DMS 273 treated with DMSO at 0.1 percent for 48 hours (cell line): ENCODE measurements at regions not wholly inside any gene's neighbourhood (a gene's known extent, or its start where the extent isn't known, plus 50 kb on each side); places are given as distances from the start of the nearest gene placed in this dataset.

ENCODE experiments used
- DNase-seq: peaks from one replicate; lab custom pipeline; 2025; lab: John Stamatoyannopoulos, UW

DNA sequence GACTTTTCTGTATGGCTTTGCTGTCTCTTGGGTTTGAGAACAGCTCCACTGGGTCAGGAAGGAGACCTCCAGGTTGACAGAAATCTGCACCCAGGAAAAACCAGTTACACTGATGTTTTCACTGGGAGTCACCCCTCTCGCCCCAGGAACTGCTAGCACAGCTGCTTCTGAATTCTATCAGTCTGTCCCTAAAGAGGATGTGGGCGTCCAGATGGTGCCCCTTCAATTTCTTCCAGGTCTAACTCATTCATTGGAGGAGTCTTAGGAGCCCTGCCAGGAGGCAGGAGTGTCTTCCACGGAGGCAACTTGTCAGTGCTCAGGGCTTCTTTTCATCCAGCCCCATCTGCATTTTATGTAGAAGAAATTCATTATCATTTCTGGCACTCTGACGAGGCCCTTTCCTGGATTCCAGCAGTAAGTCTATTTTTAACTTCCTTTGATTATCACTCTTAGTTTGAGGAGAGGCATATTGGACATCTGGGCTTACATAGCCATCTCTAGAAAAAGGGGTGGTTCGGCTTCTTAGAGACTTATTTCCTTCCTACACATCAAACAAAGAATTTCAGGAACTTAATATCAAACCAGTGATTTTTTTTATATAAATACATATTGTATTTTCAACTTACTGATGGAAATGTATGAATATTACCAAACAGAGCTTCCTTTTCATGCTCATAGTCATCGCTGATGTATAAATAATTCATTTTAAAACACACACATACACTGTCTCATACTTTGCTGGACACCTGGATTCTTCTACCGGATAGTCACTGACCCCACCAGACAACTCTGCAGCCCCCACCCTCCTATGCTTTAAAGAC, 148.8 kb downstream of the IRX2 start:
- no peak for DNase-seq

DNA sequence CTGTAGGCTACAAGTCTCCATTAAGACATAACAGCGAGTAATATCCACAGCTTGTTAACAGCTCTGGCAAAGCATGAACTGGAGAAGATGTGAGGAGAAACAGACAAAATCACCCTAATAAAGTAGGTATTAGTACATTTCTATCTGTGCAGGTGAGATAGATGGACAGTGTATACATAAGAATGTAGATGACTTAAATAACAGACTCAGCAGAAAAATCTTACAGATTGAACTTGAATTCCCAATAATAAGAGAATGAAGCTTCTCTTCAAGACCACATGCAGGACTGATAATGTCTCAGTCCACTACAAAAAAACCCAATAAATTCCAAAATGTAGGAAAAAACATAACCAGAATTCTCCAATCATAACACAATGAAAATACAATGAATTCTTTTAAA, 153.0 kb downstream of the IRX2 start:
- DNase-seq, result no peak

- no peak for DNase-seq
Observed at GRCh38 chr5:2594701-2595100, 156.8 kb downstream of the IRX2 start.

- no peak for DNase-seq
Observed at GRCh38 chr5:2592766-2593165, 158.7 kb downstream of the IRX2 start.

DNA sequence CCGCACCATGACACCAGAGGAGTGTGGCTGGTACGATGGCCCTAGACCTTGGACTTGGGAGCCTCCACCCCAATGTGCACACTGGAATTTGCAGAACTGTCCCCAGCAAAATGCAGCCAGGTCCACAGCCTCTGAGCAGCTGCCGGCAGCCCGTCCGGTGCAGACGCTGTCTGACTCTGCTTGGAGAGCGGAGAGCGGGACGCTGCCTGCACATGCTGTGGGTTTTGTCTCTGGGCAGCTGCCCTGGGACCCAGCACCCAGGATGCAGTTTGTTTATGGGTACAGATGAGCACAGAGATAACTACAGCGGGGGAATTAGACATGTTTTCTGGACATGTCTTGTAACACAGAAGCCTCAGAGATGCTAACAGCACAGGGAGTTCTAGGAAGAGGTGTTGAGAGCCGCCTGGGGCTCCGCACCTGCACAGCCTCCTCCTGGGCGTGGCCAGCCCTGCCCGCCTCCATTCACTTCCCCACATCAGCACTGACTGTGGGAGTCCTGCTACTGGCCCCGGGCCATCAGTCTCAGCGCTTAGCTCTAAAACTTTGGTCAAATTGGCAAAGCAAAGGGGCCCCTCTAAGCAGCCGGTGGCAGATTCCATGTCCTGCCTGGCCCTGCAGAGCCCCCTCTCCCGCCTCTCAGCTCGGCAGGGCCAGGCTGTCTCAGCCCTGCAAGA, 159.6 kb downstream of the IRX2 start:
- no peak for DNase-seq

GRCh38 chr5:2588850-2589501, 162.5 kb downstream of the IRX2 start:
- no peak for DNase-seq

DNA sequence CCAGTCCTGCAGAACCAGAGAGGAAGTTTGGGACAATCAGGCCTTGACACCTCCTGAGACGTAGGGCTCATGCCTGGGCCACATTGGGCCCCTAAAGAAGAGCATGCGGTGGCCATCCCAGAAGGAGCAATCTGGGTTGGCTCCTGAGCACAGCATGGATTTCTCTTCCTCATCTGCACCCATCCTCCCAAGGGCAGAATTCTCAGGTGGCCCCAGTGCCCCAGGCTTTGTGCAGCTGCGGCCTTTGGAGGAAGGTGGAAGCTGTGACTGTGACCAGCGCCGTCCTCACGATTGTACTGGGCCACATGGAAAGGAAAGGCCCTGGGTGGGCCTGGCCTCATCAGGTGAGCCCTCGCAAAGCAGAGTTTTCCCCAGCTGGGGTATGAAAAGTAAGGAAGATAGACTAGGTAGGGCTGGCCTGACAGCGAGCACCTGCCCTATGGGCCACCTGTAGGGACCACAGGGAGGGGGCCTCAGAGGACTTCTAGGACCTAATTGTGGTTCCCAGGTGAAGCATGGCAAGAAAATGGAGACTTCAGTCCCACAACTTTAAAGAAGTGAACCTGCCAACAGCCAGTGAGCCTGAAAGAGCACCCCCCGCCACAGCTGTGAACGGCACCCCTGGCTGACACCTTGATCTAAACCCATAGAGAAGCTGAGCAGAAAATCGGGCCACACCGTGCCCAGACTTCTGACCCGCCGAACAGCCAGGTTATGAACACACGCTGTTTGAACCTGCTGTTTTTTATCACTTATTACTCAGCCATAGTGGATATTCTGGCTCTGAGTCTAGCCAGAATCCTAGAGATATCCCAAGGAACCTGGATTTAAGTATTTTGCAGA, 164.1 kb downstream of the IRX2 start:
- DNase-seq, result no peak

GRCh38 chr5:2586016-2586715, 165.3 kb downstream of the IRX2 start:
- no peak for DNase-seq

DNA sequence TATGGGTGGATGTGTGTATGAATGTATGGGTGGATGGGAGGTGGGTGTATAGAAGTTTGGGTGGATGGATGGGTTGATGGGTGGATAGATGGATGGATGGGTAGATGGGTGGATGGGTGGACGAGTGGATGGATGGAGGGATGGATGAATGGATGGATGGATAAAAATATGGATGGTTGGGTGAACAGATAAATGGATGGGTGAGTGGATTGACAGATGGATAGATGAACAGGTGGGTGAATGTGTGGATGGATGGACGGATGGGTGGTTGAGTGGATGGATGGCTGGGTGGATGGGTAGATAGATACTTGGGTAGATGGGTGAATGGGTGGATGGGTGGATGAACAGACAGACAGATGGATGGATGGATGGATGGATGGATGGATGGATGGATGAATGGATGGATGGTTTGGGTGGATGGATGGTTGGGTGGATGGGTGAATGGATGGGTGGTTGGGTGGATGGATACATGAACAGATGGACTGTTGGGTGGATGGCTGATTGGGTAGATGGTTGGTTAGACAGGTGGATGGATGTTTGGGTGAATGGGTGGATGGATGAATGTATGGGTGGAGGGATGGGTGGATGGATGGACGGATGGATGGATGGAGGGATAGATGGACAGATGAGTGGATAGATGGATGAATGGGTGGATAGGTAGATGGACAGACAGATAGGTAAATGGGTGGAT, 166.8 kb downstream of the IRX2 start:
- DNase-seq, result no peak

DNA sequence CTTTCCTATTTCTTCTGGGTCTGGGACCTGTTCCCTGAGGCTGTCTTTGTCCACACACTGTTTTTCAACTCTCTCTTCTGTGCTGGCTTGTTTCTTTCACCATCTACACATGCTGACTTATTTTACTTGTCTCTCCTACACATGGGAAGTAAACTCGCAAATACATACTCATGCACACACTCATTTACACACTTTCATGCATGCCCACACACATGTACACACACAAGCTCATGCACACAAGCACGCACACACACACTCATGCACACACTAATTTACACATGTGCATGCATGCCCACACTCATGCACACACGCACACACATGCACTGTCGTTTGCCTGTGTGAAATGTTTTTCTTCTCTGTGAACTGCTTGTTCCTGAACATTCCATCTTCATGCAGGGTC, 169.0 kb downstream of the IRX2 start:
- DNase-seq, result no peak

- no peak for DNase-seq
Observed at GRCh38 chr5:2582106-2582505, 169.4 kb downstream of the IRX2 start.

DNA sequence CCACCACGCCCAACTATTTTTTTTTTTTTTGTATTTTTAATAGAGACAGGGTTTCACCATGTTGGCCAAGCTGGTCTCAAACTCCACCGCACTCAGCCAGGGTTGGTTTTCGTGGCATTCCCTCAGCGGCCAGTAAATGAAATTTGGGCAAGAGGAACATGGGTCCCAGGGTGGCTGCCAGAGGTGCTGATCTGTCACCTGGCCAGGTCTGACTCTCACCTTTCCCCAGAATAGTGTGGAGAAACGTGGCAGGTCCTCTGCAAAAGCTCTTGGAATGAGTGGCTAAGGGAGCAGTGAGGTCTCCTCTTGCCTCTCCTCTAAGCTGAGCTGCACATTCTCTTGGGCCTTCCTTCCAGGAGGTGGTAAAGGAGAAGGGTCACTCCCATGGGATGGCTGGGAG, 170.1 kb downstream of the IRX2 start:
- no peak for DNase-seq

DNA sequence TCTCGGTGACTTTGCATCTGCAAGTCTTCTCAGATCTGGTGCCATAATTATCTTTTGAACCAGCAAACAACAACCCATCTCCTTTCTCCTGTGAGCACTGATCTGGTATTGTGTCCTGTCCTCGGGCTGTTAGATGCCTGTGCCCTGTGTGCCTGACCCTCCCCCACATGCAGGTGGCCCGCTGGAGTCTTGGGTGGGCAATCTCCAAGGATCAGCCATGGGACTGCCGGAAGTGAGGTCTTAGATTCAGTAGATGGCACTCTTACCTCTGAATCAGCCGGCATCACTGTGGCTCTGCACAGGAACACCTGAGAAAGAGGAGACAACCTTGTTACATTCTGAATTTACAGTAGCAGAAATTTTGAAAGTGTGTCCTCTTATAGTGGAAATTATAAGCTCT, 172.4 kb downstream of the IRX2 start:
- DNase-seq, result no peak

DNA sequence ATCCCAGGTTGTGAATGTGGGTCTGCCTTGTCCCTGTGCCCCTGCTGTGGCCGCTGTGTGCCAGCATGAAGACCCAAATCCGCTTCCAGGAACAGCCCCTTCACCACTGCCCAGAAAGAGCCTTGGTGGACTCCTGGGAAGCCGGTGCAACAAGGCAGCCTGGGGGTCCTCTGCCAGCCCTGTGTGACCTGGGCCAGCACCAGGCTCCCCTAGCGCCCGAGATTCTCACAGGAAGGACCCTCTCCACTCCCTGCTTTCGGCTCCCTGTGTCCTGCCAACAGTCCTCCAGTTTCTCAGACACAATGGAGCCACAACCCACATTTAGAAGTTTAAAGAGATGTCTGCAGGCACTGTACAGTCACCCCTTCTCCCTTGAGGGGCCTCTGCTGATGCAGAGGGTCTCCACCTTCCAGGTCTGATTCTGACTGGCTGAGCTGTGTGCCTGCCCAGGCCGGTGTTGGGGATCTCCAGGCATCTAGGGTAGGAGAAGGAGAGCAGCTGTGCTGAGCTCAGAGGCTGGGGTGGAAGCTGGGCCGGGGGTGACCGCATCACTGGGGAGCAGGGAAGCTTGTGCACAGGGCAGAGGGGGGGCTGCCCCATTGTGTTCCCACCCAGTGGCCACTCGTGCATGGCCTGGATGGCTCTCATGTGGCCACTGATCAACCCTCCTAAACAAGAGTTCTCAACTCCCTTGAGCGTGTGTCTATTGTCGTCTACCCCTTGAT, 174.0 kb downstream of the IRX2 start:
- DNase-seq, result no peak

- no peak for DNase-seq
Observed at GRCh38 chr5:2576823-2577222, 174.7 kb downstream of the IRX2 start.

DNA sequence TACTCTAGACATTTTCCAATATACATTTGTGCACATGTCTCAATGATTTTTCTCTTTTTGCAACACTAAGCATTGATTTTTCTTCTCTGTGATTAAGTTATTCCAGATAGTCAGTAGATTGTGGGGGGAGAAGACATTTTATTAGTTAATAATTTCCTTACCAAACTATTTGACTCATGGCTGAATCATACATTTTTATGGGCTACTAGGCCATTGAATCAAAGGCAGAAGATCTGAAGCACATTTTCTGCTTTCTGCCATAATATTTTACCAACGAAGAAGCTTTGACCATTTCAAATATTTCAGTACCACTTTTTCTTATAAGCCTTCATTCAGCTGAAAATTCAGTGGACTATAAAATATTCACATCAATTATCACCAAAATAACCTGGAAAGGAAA, 175.6 kb downstream of the IRX2 start:
- DNase-seq, result no peak

GRCh38 chr5:2575292-2575691, 176.2 kb downstream of the IRX2 start:
- no peak for DNase-seq

DNA sequence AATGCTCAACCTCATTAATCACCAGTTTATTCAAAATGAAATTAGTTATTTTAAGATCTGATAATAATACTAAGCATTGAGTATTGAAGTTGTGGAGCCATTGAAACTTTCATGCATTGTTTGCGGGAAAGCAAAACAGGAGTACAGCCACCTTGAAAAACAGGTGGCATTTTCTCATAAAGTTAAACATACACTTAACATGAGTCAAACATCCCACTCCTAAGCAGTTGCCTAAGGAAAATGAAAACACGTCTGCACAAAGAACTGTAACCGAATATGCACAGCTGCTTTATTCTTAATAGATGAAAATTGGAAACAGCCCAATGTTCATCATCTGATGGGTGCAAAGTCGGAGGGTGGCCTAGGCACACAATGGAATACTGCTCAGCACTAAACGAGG, 177.3 kb downstream of the IRX2 start:
- DNase-seq, result no peak

GRCh38 chr5:2570586-2570985, 180.9 kb downstream of the IRX2 start:
- DNase-seq, result no peak

DNA sequence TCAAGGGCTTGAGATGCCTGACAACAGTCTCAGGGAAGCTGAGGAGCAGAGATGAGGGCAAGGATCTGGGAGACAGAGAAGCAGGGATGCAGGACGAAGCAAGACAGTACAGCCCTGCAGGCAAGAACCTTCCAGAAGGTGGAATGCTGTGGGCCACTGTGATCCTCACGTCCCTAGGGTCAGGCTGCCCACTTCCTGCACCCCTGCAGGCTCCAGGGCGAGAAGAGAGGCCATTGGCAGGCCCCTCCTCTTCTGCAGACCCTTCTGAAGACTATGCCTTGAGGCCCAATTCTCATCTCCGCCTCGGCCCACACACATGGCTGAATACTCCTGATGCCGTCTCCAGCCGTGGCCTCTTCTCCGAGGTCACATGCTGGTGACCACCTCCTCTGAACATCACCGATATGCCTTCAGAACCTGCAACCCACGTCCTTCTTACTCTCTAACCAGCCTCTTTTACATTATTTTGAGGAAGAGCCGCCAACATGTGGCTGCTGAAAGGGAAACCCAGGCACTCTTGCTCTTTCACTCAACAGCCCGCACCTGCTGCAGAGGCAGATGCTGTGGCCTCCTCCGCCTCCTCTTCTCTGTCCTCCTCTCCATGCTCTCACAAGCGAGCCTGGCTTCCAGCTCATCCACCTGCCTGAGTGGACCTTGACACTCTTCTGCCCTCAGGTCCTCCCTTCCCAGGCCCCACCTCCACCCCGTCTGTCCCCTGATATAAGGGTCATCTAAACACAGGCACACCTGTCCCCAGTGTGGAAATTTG, 181.5 kb downstream of the IRX2 start:
- DNase-seq, result no peak
